Naive thymus-derived CD4-positive, alpha-beta T cell (primary cell): ENCODE measurements at regions not wholly inside any gene's neighbourhood (a gene's known extent, or its start where the extent isn't known, plus 50 kb on each side); places are given as distances from the start of the nearest gene placed in this dataset.

Experiments used
- ATAC-seq: fragments of 150-1000 bp; cut with Tn5 transposase; 2 replicates; pipeline ENCODE4 v1.10.0; 2021; ENCODE audit warnings: mild to moderate bottlenecking, moderate library complexity
- CTCF ChIA-PET: fragments of 350-600 bp; sonication (Branson Sonifier 250); formaldehyde crosslinking; loops from one replicate; lab custom pipeline; 2021; ENCODE audit warnings: antibody characterized with exemption; lab: Charles Lee
- POLR2A ChIA-PET: fragments of 350-600 bp; sonication (Branson Sonifier 250); formaldehyde crosslinking; loops from one replicate; lab custom pipeline; 2021; ENCODE audit warnings: antibody characterized with exemption, inconsistent platforms; lab: Charles Lee
- DNase-seq, 9 donors: peaks; one replicate each; pipeline versions ENCODE4 v3.0.0 to v3.0.0-alpha.2; 2020 to 2022; ENCODE audit warnings: mixed read lengths in 1 of 9
- H3K27ac ChIP-seq: one replicate; pipeline ENCODE4 v1.7.0; 2013; ENCODE audit warnings: mild to moderate bottlenecking, low read depth, low read length, moderate library complexity
- H3K27me3 ChIP-seq, 2 donors: one replicate each; pipeline ENCODE4 v1.7.0; 2013; ENCODE audit warnings: low read length in 2 of 2, mild to moderate bottlenecking in 2 of 2, moderate library complexity in 2 of 2; ENCODE audit not compliant: control insufficient read depth in 2 of 2, insufficient read depth in 2 of 2
- H3K36me3 ChIP-seq, 3 experiments: 1 replicate in 2 of 3; 2 replicates in 1 of 3; pipeline ENCODE4 v1.7.0; 2013; ENCODE audit warnings: low read length in 3 of 3, mild to moderate bottlenecking in 3 of 3, moderate library complexity in 1 of 3; ENCODE audit not compliant: insufficient read depth in 3 of 3, control insufficient read depth in 2 of 3
- H3K4me1 ChIP-seq, 2 donors: one replicate each; pipeline ENCODE4 v1.7.0; 2013; ENCODE audit warnings: low read length in 2 of 2, mild to moderate bottlenecking in 2 of 2, moderate library complexity in 1 of 2; ENCODE audit not compliant: control insufficient read depth in 2 of 2, insufficient read depth in 2 of 2
- H3K4me3 ChIP-seq: 2 replicates; pipeline ENCODE4 v1.7.0; 2013; ENCODE audit warnings: mild to moderate bottlenecking, low read length
- H3K9me3 ChIP-seq, 3 experiments: 1 replicate in 2 of 3; 2 replicates in 1 of 3; pipeline ENCODE4 v1.7.0; 2013; ENCODE audit warnings: low read length in 3 of 3; ENCODE audit not compliant: control insufficient read depth in 2 of 3
- H3K27ac Mint-ChIP-seq, 9 donors: one replicate each; pipeline ENCODE4 v1.8.0; 2020 to 2022; ENCODE audit warnings: mixed read lengths in 9 of 9, mild to moderate bottlenecking in 8 of 9, moderate library complexity in 5 of 9, inconsistent platforms in 2 of 9
- H3K27me3 Mint-ChIP-seq, 5 donors: one replicate each; pipeline ENCODE4 v1.8.0; 2021 to 2022; ENCODE audit warnings: mixed read lengths in 5 of 5, mild to moderate bottlenecking in 1 of 5
- H3K36me3 Mint-ChIP-seq, 5 donors: one replicate each; pipeline ENCODE4 v1.8.0; 2020 to 2022; ENCODE audit warnings: mixed read lengths in 5 of 5, mild to moderate bottlenecking in 3 of 5, inconsistent platforms in 1 of 5
- H3K4me1 Mint-ChIP-seq, 7 donors: one replicate each; pipeline ENCODE4 v1.8.0; 2020 to 2022; ENCODE audit warnings: mixed read lengths in 7 of 7, mild to moderate bottlenecking in 3 of 7, inconsistent platforms in 1 of 7
- H3K4me3 Mint-ChIP-seq, 10 donors: one replicate each; pipeline ENCODE4 v1.8.0; 2020 to 2022; ENCODE audit warnings: mild to moderate bottlenecking in 10 of 10, mixed read lengths in 10 of 10, moderate library complexity in 6 of 10, inconsistent platforms in 2 of 10
- H3K9me3 Mint-ChIP-seq, 11 donors: one replicate each; pipeline ENCODE4 v1.8.0; 2020 to 2022; ENCODE audit warnings: mixed read lengths in 11 of 11, mild to moderate bottlenecking in 4 of 11, inconsistent platforms in 1 of 11, moderate library complexity in 1 of 11
- intact Hi-C, 2 donors: fragments of 100-400 bp; cut with micrococcal nuclease; formaldehyde crosslinking; loops; one replicate each; pipeline ENCODE4 v1.15.1; 2023

DNA sequence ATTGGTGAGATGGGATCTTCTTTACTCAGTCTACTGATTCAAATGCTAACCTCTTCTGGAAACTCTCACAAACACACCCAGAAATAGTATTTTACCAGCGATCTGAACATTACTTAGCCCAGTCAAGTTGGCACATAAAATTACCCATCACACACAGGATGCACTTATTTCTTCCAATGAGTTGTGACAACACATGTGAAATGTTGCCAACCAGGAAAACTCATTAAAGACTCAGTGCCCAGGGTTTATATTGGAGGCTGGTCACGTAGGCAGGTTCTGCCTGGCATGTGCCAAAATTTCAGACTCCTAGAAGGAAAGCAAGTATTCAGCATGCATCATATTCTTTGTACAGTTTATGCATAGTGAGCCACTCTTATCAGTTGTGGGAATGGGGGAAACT is 443.3 kb downstream of the EPM2A start:
- DNase-seq (no peak), ATAC-seq (no peak)
- ChIA-PET POLR2A (no interaction called here), CTCF (no interaction called here)
- Histone ChIP-seq H3K9me3 (no peaks in the 10 kb centered on the region), H3K27ac (no peak overlapping the region), H3K4me3 (no peak overlapping the region), H3K4me1 (no peaks in the 10 kb centered on the region), H3K27me3 (no peaks in the 10 kb centered on the region), H3K36me3 (no peaks in the 10 kb centered on the region)
- Mint-ChIP-seq H3K4me1 (no peaks in the 10 kb centered on the region), H3K4me3 (no peak overlapping the region), H3K27me3 (peaks cover 0 to 7% (median 0%) of the 10 kb centered on the region in 5 donors), H3K36me3 (no peaks in the 10 kb centered on the region), H3K9me3 (peaks cover 0 to 14% (median 2%) of the 10 kb centered on the region in 11 donors), H3K27ac (no peak overlapping the region)
- intact Hi-C loops, result no loop called here

DNA sequence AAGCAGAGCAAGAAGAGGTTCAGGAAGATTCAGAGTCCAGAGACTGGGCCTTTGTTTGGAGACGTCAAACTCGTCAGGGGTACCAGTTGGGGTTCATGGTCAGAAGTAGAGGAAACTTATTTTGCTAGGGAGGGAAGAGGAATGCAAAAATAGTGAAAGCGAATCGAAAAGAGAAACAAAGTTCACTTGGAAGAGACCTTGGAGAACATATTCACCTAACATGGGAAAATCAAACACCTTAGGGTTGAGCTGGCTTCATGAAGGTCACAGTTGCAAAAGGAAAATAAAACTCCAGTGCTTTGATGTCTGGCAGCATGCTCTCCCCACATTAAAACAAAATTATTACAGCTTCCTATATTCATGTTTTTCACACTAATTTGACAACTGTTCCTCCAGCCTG is 440.4 kb downstream of the EPM2A start:
- H3K27ac ChIP-seq, result no peak overlapping the region
- ATAC-seq (no peak), DNase-seq (no peak)
- no peaks in the 10 kb centered on the region for H3K36me3 ChIP-seq
- intact Hi-C loops, result no loop called here
- Mint-ChIP-seq H3K9me3 (peaks cover 0 to 7% (median 0%) of the 10 kb centered on the region in 11 donors), H3K27me3 (no peaks in the 10 kb centered on the region), H3K36me3 (no peaks in the 10 kb centered on the region), H3K4me1 (no peaks in the 10 kb centered on the region), H3K4me3 (no peak overlapping the region), H3K27ac (no peak overlapping the region)
- H3K4me3 ChIP-seq, result no peak overlapping the region
- ChIA-PET CTCF (no interaction called here), POLR2A (no interaction called here)
- no peaks in the 10 kb centered on the region for H3K27me3 ChIP-seq
- H3K9me3 ChIP-seq, result no peaks in the 10 kb centered on the region
- no peaks in the 10 kb centered on the region for H3K4me1 ChIP-seq

- no peak overlapping the region for H3K4me3 Mint-ChIP-seq
- no peak for ATAC-seq
- no peaks in the 10 kb centered on the region for H3K36me3 Mint-ChIP-seq
- no peaks in the 10 kb centered on the region for H3K4me1 Mint-ChIP-seq
- no peak overlapping the region for H3K27ac ChIP-seq
- no peaks in the 10 kb centered on the region for H3K36me3 ChIP-seq
- H3K9me3 ChIP-seq, result no peaks in the 10 kb centered on the region
- DNase-seq, result no peak
- no peak overlapping the region for H3K27ac Mint-ChIP-seq
- no peaks in the 10 kb centered on the region for H3K4me1 ChIP-seq
- peaks cover 0 to 4% (median under 1%) of the 10 kb centered on the region in 11 donors for H3K9me3 Mint-ChIP-seq
- intact Hi-C loops, result no loop called here
- CTCF ChIA-PET, result no interaction called here
- no peak overlapping the region for H3K4me3 ChIP-seq
- H3K27me3 Mint-ChIP-seq, result no peaks in the 10 kb centered on the region
- H3K27me3 ChIP-seq, result no peaks in the 10 kb centered on the region
- POLR2A ChIA-PET, result no interaction called here
These were observed 439.6 kb downstream of the EPM2A start for GRCh38 chr6:145295746-145296145.

- Mint-ChIP-seq H3K4me1 (no peaks in the 10 kb centered on the region), H3K27me3 (peaks cover 0 to 3% (median 0%) of the 10 kb centered on the region in 5 donors), H3K36me3 (no peaks in the 10 kb centered on the region), H3K27ac (no peak overlapping the region), H3K9me3 (peaks cover 0 to 5% (median under 1%) of the 10 kb centered on the region in 11 donors), H3K4me3 (no peak overlapping the region)
- DNase-seq (no peak), ATAC-seq (no peak)
- no peaks in the 10 kb centered on the region for H3K27me3 ChIP-seq
- H3K4me1 ChIP-seq, result no peaks in the 10 kb centered on the region
- no peaks in the 10 kb centered on the region for H3K9me3 ChIP-seq
- POLR2A ChIA-PET, result no interaction called here
- CTCF ChIA-PET, result no interaction called here
- intact Hi-C loops, result no loop called here
- no peaks in the 10 kb centered on the region for H3K36me3 ChIP-seq
- no peak overlapping the region for H3K4me3 ChIP-seq
- no peak overlapping the region for H3K27ac ChIP-seq
These were observed 429.6 kb downstream of the EPM2A start for GRCh38 chr6:145305670-145306069.

DNA sequence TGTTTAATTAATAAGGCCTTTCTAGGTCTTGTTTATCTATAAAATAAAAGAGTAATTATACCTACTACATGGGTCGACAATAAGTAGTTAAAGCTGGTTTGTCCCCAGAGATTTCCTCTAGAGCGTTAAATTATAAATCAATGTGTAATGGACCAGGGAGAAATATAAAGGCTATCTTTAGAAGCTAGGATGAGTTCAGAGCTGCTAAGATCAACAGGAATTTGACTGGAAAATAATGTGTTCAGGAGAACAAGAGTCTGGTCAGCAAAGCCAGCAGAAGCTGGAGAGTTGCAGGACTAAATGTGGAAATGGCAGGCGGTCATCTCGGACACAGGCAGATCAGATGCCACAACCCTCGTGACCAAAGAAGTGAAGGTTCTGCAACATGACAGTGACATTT is 428.8 kb downstream of the EPM2A start:
- Mint-ChIP-seq H3K27ac (no peak overlapping the region), H3K4me3 (no peak overlapping the region), H3K36me3 (no peaks in the 10 kb centered on the region), H3K9me3 (peaks cover 0 to 5% (median 0%) of the 10 kb centered on the region in 11 donors), H3K27me3 (peaks cover 0 to 3% (median 0%) of the 10 kb centered on the region in 5 donors), H3K4me1 (no peaks in the 10 kb centered on the region)
- H3K27me3 ChIP-seq, result no peaks in the 10 kb centered on the region
- POLR2A ChIA-PET, result no interaction called here
- H3K4me1 ChIP-seq, result no peaks in the 10 kb centered on the region
- H3K4me3 ChIP-seq, result no peak overlapping the region
- H3K9me3 ChIP-seq, result no peaks in the 10 kb centered on the region
- H3K36me3 ChIP-seq, result no peaks in the 10 kb centered on the region
- no peak for DNase-seq
- no peak for ATAC-seq
- H3K27ac ChIP-seq, result no peak overlapping the region
- CTCF ChIA-PET, result no interaction called here
- intact Hi-C loops, result no loop called here

GRCh38 chr6:145309842-145310535 is 425.3 kb downstream of the EPM2A start:
- Histone ChIP-seq H3K9me3 (no peaks in the 10 kb centered on the region), H3K27ac (no peak overlapping the region), H3K4me3 (no peak overlapping the region), H3K27me3 (no peaks in the 10 kb centered on the region), H3K4me1 (no peaks in the 10 kb centered on the region), H3K36me3 (no peaks in the 10 kb centered on the region)
- intact Hi-C loops, result no loop called here
- H3K4me3 Mint-ChIP-seq, result no peak overlapping the region
- ATAC-seq, result no peak
- H3K4me1 Mint-ChIP-seq, result no peaks in the 10 kb centered on the region
- peaks cover 0 to 2% (median 0%) of the 10 kb centered on the region in 11 donors for H3K9me3 Mint-ChIP-seq
- ChIA-PET POLR2A (no interaction called here), CTCF (no interaction called here)
- no peak for DNase-seq
- H3K27ac Mint-ChIP-seq, result no peak overlapping the region
- no peaks in the 10 kb centered on the region for H3K36me3 Mint-ChIP-seq
- H3K27me3 Mint-ChIP-seq, result peaks cover 0 to 5% (median 0%) of the 10 kb centered on the region in 5 donors

DNA sequence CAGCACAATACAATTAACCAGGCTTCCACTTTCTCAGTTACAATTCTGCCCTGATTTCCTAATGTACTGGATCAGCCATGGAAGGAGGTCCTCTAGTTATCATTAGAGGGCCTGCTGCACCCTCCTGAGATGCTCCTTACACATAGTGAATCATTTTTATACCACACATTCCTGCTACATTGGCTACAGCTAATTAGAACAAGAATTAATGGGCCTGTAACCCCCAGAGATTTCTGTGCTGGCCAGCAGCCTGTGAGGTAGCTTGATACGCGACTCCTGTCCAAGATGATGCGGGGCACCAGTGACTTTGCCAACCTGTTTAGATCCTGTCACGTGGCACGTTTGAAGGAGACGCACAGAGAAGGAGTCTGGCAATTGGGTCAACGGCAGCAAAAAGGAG is 422.8 kb downstream of the EPM2A start:
- no peaks in the 10 kb centered on the region for H3K4me1 Mint-ChIP-seq
- ATAC-seq, result no peak
- Histone ChIP-seq H3K4me3 (no peak overlapping the region), H3K4me1 (no peaks in the 10 kb centered on the region), H3K9me3 (no peaks in the 10 kb centered on the region), H3K27me3 (no peaks in the 10 kb centered on the region), H3K27ac (no peak overlapping the region), H3K36me3 (no peaks in the 10 kb centered on the region)
- CTCF ChIA-PET, result no interaction called here
- POLR2A ChIA-PET, result no interaction called here
- H3K36me3 Mint-ChIP-seq, result peaks cover 0 to 3% (median 0%) of the 10 kb centered on the region in 5 donors
- intact Hi-C loops, result no loop called here
- H3K4me3 Mint-ChIP-seq, result no peak overlapping the region
- no peak for DNase-seq
- peaks cover 0 to 4% (median 0%) of the 10 kb centered on the region in 11 donors for H3K9me3 Mint-ChIP-seq
- peaks cover 0 to 8% (median 2%) of the 10 kb centered on the region in 5 donors for H3K27me3 Mint-ChIP-seq
- H3K27ac Mint-ChIP-seq, result no peak overlapping the region
